ENCODE measurements at regions not wholly inside any gene's neighbourhood (a gene's known extent, or its start where the extent isn't known, plus 50 kb on each side); places are given as distances from the start of the nearest gene placed in this dataset.

GRCh38 chr19:32201636-32202051, 143.8 kb upstream of the ZNF507 start:
- Histone ChIP-seq H3K4me2 (ENCODE audit: low read depth, low read length) (no peak overlapping the region), H2BK5ac (ENCODE audit: low read depth, low read length, poor library complexity, severe bottlenecking) (no peak overlapping the region), H2BK15ac (ENCODE audit: low read depth, low read length) (no peak overlapping the region), H3K27me3 (ENCODE audit: control insufficient read depth, insufficient read depth, low read length) (no peaks in the 10 kb centered on the region), H3K36me3 (ENCODE audit: control insufficient read depth, insufficient read depth, low read length) (no peaks in the 10 kb centered on the region), H3K9me1 (ENCODE audit: insufficient read depth, low read length) (no peaks in the 10 kb centered on the region), H3K9ac (ENCODE audit: low read depth, low read length) (no peak overlapping the region), H2AFZ (replicated peaks; ENCODE audit: low read length, poor library complexity) (no peak overlapping the region), H4K8ac (ENCODE audit: low read depth in 2 of 2, low read length in 2 of 2) (no peak overlapping the region), H3K79me1 (ENCODE audit: low read depth in 1 of 2, low read length in 2 of 2) (no peaks in the 10 kb centered on the region), H3K4ac (ENCODE audit: low read depth, low read length) (no peak overlapping the region), H3K9me3 (ENCODE audit: control insufficient read depth, insufficient read depth, low read length) (no peaks in the 10 kb centered on the region), H3K18ac (ENCODE audit: low read depth, low read length) (no peak overlapping the region), H3K4me1 (ENCODE audit: control insufficient read depth, insufficient read depth, low read length) (no peaks in the 10 kb centered on the region), H3K27ac (ENCODE audit: insufficient read depth, low read length) (no peak overlapping the region), H3K4me3 (ENCODE audit: insufficient read depth, low read depth, low read length) (no peak overlapping the region), H2AK9ac (replicated peaks; ENCODE audit: low read depth, low read length, poor library complexity) (no peak overlapping the region), H4K91ac (ENCODE audit: insufficient read depth, low read depth, low read length) (no peak overlapping the region), H3K56ac (ENCODE audit: extremely low read depth, insufficient read depth, low read length) (no peak overlapping the region), H2BK20ac (ENCODE audit: low read depth, low read length) (no peak overlapping the region), H2BK120ac (ENCODE audit: low read depth, low read length) (no peak overlapping the region), H2AK5ac (ENCODE audit: low read depth, low read length) (no peak overlapping the region), H3K14ac (replicated peaks; ENCODE audit: low read depth, low read length) (no peak overlapping the region), H3K23ac (ENCODE audit: low read depth, low read length) (no peak overlapping the region), H4K5ac (ENCODE audit: low read depth, low read length) (no peak overlapping the region), H4K20me1 (ENCODE audit: insufficient read depth, low read length) (no peaks in the 10 kb centered on the region)
- WGBS, 2 experiments (ENCODE audit: extremely low coverage in 2 of 2, insufficient read length in 1 of 2): 53% methylated on average over 6 of the region's 15 CpGs; no CpG with 5 or more reads in 1 of the 2 experiments
- no peak for TF ChIP-seq ELK1 (IDR thresholded peaks at IDR 0.05; ENCODE audit: borderline replicate concordance, low read depth, low read length)
- no peak for TF ChIP-seq CEBPB (IDR thresholded peaks at IDR 0.05; ENCODE audit: low read depth, low read length)
- TF ChIP-seq USF2 (IDR thresholded peaks at IDR 0.05; ENCODE audit: low read depth, low read length): no peak
- TF ChIP-seq NFE2L2 (IDR thresholded peaks at IDR 0.05; ENCODE audit: low read depth, low read length): no peak
- TF ChIP-seq MAZ (IDR thresholded peaks at IDR 0.05; ENCODE audit: borderline replicate concordance, low read depth, low read length): no peak
- no peak for TF ChIP-seq FOS (IDR thresholded peaks at IDR 0.05; ENCODE audit: low read depth, low read length)
- TF ChIP-seq CTCF (conservative IDR thresholded peaks at IDR 0.05; ENCODE audit: low read depth, low read length): no peak
- no peak for TF ChIP-seq POLR2A (IDR thresholded peaks at IDR 0.05; ENCODE audit: low read depth, low read length)
- in situ Hi-C loops (cut with MboI; ENCODE audit: low sequenced_read_pairs) (no loop called here), dilution Hi-C loops (cut with HindIII; ENCODE audit: low sequenced_read_pairs, unreplicated experiment) (no loop called here), intact Hi-C loops (cut with micrococcal nuclease) (no loop called here)
- ATAC-seq (ENCODE audit: low read depth) (no peak), DNase-seq (no peak)
- CTCF ChIA-PET: no interaction called here
- no TSS peak for BruUV-seq (replicated peaks)
- POLR2A ChIA-PET (ENCODE audit: unreplicated experiment): no interaction called here

Data from IMR-90 (cell line).